HCT116 (cell line): ENCODE measurements at regions not wholly inside any gene's neighbourhood (a gene's known extent, or its start where the extent isn't known, plus 50 kb on each side); places are given as distances from the start of the nearest gene placed in this dataset.

ENCODE experiments used
- ATAC-seq: fragments of 200-7000 bp; cut with Tn5 transposase; 2 replicates; pipeline ENCODE4 v1.9.1; 2020; ENCODE audit warnings: mild to moderate bottlenecking, moderate library complexity
- BruUV-seq: library from RNA; stranded (reverse); fragments of 400-500 nt; replicated peaks from 2 replicates; lab custom pipeline; 2021; lab: Mats Ljungman, UMichigan
- CTCF ChIA-PET: fragments of 300-600 bp; sonication (Branson Sonifier 250); formaldehyde crosslinking; loops from one replicate; lab custom pipeline; 2021; ENCODE audit warnings: antibody characterized with exemption; lab: Charles Lee
- POLR2A ChIA-PET: fragments of 300-600, 350-600 bp; sonication (Branson Sonifier 250); formaldehyde crosslinking; loops from one replicate; lab custom pipeline; 2021; ENCODE audit warnings: antibody characterized with exemption; lab: Charles Lee
- RAD21 ChIA-PET, 2 experiments: fragments of 300-600 bp; sonication (Branson Sonifier 250); formaldehyde crosslinking; loops; one replicate each; lab custom pipeline; 2023; ENCODE audit warnings: low total read pairs in 2 of 2; ENCODE audit not compliant: uncharacterized antibody in 2 of 2, unreplicated experiment in 2 of 2, low non-redundant PET in 1 of 2; lab: Charles Lee
- DNase-seq: peaks from one replicate; pipeline ENCODE4 v3.0.0-alpha.2; 2010; ENCODE audit warnings: low read depth, low spot score
- H2AFZ ChIP-seq: fragments of 200-600 bp; shearing (Covaris generic), sonication (generic); 2 replicates; pipeline ENCODE4 v1.6.1; 2017; ENCODE audit warnings: low read depth, mixed run types, mixed read lengths, antibody characterized with exemption, low read length; ENCODE audit not compliant: poor library complexity, severe bottlenecking
- H3K27ac ChIP-seq: 2 replicates; pipeline ENCODE4 v1.5.1; 2012; ENCODE audit warnings: low read depth, low read length
- H3K27me3 ChIP-seq: fragments of 200-600 bp; sonication (generic); 2 replicates; pipeline ENCODE4 v1.6.1; 2016; ENCODE audit warnings: mixed run types, low read length, mixed read lengths; ENCODE audit not compliant: insufficient read depth
- H3K36me3 ChIP-seq, 2 experiments: fragments of 200-500 bp in 1 of 2; fragments of 200-600 bp in 1 of 2; sonication (Bioruptor generic) in 1 of 2; sonication (generic) in 1 of 2; 2 replicates each; pipeline versions ENCODE4 v1.5.1 to v1.6.1; 2014 to 2016; ENCODE audit warnings: low read length in 2 of 2, inconsistent platforms in 1 of 2, mixed read lengths in 1 of 2, mixed run types in 1 of 2; ENCODE audit not compliant: insufficient read depth in 2 of 2, control insufficient read depth in 1 of 2
- H3K4me1 ChIP-seq, 2 experiments: fragments of 200-600 bp in 1 of 2; sonication (generic) in 1 of 2; 2 replicates each; pipeline versions ENCODE4 v1.5.1 to v1.6.1; 2012 to 2017; ENCODE audit warnings: low read length in 2 of 2, inconsistent platforms in 1 of 2, mild to moderate bottlenecking in 1 of 2, mixed read lengths in 1 of 2, mixed run types in 1 of 2, moderate library complexity in 1 of 2; ENCODE audit not compliant: insufficient read depth in 2 of 2, control insufficient read depth in 1 of 2
- H3K4me2 ChIP-seq: fragments of 200-600 bp; sonication (generic); 2 replicates; pipeline ENCODE4 v1.6.1; 2017; ENCODE audit warnings: mixed run types, low read length, mixed read lengths
- H3K4me3 ChIP-seq, 2 experiments: fragments of 200-600 bp in 1 of 2; sonication (generic) in 1 of 2; replicated peaks in 1 of 2; 2 replicates each; pipeline ENCODE4 v1.5.1; 2011 to 2016; ENCODE audit warnings: low read length in 2 of 2, control low read depth in 1 of 2, low read depth in 1 of 2, mild to moderate bottlenecking in 1 of 2, mixed read lengths in 1 of 2, mixed run types in 1 of 2
- H3K79me2 ChIP-seq: fragments of 200-600 bp; sonication (generic); 2 replicates; pipeline ENCODE4 v1.6.1; 2017; ENCODE audit warnings: mild to moderate bottlenecking, mixed run types, low read length, moderate library complexity, mixed read lengths; ENCODE audit not compliant: insufficient read depth
- H3K9ac ChIP-seq: fragments of 200-600 bp; sonication (generic); 2 replicates; pipeline ENCODE4 v1.6.1; 2016; ENCODE audit warnings: low read length, mixed read lengths
- H3K9me2 ChIP-seq: fragments of 200-600 bp; sonication (generic), shearing (Covaris generic); 2 replicates; pipeline ENCODE4 v1.6.1; 2017; ENCODE audit warnings: mixed run types, mild to moderate bottlenecking, moderate library complexity; ENCODE audit not compliant: insufficient read depth
- H3K9me3 ChIP-seq, 2 experiments: fragments of 200-500 bp in 1 of 2; fragments of 200-600 bp in 1 of 2; sonication (Bioruptor generic) in 1 of 2; sonication (generic) in 1 of 2; 2 replicates each; pipeline ENCODE4 v1.6.1; 2014 to 2017; ENCODE audit warnings: low read length in 2 of 2, mixed read lengths in 2 of 2, inconsistent platforms in 1 of 2, low read depth in 1 of 2, mild to moderate bottlenecking in 1 of 2, mixed run types in 1 of 2, moderate library complexity in 1 of 2; ENCODE audit not compliant: control insufficient read depth in 1 of 2, insufficient read depth in 1 of 2
- H4K20me1 ChIP-seq: fragments of 200-600 bp; sonication (generic), shearing (Covaris generic); 2 replicates; pipeline ENCODE4 v1.6.1; 2017; ENCODE audit warnings: mixed run types, mild to moderate bottlenecking, moderate library complexity; ENCODE audit not compliant: insufficient read depth
- CEBPB ChIP-seq: IDR thresholded peaks from 2 replicates; pipeline ENCODE4 v1.6.1; 2012; ENCODE audit warnings: low read depth
- EZH2 ChIP-seq: fragments of 200-600 bp; sonication (generic); IDR thresholded peaks from 2 replicates; pipeline ENCODE4 v1.6.1; 2017; ENCODE audit warnings: antibody characterized with exemption, mixed run types
- FOSL1 ChIP-seq: IDR thresholded peaks from 2 replicates; pipeline ENCODE4 v1.6.1; 2012; ENCODE audit warnings: low read depth
- POLR2AphosphoS5 ChIP-seq: IDR thresholded peaks from 2 replicates; pipeline ENCODE4 v1.6.1; 2011; ENCODE audit warnings: mild to moderate bottlenecking, low read depth, low read length, moderate library complexity
- SIN3A ChIP-seq: IDR thresholded peaks from 2 replicates; pipeline ENCODE4 v1.6.1; 2012; ENCODE audit warnings: low read depth
- SP1 ChIP-seq: IDR thresholded peaks from 2 replicates; pipeline ENCODE4 v1.6.1; 2012; ENCODE audit warnings: low read depth
- TCF7L2 ChIP-seq: IDR thresholded peaks from 2 replicates; pipeline ENCODE4 v1.7.0; 2011; ENCODE audit warnings: borderline replicate concordance, inconsistent platforms; ENCODE audit not compliant: insufficient read depth, insufficient read length; ENCODE audit errors: extremely low read depth
- intact Hi-C: fragments of 100-400 bp; cut with micrococcal nuclease; formaldehyde crosslinking; loops from 2 replicates; pipeline ENCODE4 v1.10.0; 2022
- TF ChIP-seq, protein P1 (sequence below): IDR thresholded peaks from 2 replicates; pipeline ENCODE4 v1.6.1; 2012

DNA sequence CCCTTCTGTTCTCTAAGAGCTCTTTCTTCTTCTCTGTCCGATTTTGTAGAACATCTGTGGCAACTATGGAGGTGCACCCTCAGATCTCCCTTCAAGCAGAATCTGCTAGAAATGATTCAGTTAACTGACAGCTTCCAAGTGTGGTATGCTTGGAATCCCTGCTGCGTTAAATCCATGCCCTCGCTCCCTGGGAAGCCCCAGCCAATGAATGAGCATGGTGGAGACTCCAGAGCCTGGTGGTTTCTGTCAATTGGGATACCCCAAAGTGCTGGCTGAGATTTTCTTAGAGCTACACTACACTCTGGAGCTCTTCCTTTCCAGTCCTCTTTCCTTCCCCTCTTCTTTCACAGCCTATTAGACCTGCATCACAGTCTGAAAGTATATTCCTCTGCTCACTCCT lies 116.3 kb upstream of the C1orf21 start:
- H3K79me2 ChIP-seq: no peaks in the 10 kb centered on the region
- H2AFZ ChIP-seq: no peak overlapping the region
- BruUV-seq: no TSS peak
- H3K4me1 ChIP-seq: 0 out of 4 replicates have a peak, but pooled peaks cover 0 to 3% of the 10 kb centered on the region in 2 experiments
- H3K27ac ChIP-seq: no peak overlapping the region
- H3K4me3 ChIP-seq: no peak overlapping the region
- RAD21 ChIA-PET: no interaction called here
- intact Hi-C loops: no loop called here
- no peaks in the 10 kb centered on the region for H3K27me3 ChIP-seq
- no peaks in the 10 kb centered on the region for H3K9me3 ChIP-seq
- H3K9me2 ChIP-seq: no peaks in the 10 kb centered on the region
- no peak overlapping the region for H3K4me2 ChIP-seq
- ATAC-seq: no peak
- CTCF ChIA-PET: no interaction called here
- no peaks in the 10 kb centered on the region for H4K20me1 ChIP-seq
- no peak for DNase-seq
- POLR2A ChIA-PET: no interaction called here
- TF ChIP-seq POLR2AphosphoS5 (no peak), SIN3A (no peak), TCF7L2 (no peak), EZH2 (no peak), SP1 (no peak), FOSL1 (no peak), CEBPB (no peak)
- TF ChIP-seq, protein P1, sequence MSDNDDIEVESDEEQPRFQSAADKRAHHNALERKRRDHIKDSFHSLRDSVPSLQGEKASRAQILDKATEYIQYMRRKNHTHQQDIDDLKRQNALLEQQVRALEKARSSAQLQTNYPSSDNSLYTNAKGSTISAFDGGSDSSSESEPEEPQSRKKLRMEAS: no peak
- TF ChIP-seq, all 23 proteins: peak for 0
- Histone ChIP-seq H3K9ac (no peak overlapping the region), H3K36me3 (no peaks in the 10 kb centered on the region)

DNA sequence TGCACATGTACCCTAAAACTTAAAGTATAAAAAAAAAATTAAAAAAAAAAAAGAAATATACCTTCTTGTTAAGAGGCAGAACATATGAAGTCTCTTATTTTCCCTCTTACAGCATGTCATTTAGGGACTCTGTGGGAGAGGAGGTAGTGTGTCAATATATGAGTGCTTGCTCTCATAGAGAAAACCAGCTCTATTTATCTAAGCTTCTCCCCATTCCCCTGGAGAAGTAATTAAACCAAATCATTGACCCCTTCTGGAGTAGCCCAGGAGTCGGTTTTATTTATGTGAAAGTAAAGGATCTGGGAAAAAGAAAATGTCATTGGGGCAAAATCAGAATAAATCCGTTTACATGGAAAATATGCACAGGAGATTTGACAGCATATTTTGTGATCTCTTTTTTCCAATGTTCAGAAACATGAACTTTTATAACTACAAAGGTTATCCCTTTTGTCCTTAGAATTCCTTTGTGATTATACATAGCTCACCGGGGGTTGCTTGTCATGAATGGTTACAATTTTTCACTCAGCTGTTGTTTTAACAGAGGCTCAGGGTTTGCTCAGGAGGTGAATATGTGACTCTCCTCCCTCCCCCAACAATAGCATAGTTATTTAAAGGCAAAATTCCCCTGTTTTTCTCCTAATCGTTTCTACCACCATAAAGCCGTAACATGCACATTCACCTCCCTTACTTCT lies 114.5 kb upstream of the C1orf21 start:
- Histone ChIP-seq H4K20me1 (no peaks in the 10 kb centered on the region), H3K4me2 (no peak overlapping the region), H3K9me2 (no peaks in the 10 kb centered on the region), H3K4me1 (0 out of 4 replicates have a peak, but pooled peaks cover 0 to 3% of the 10 kb centered on the region in 2 experiments), H3K4me3 (no peak overlapping the region), H3K27me3 (no peaks in the 10 kb centered on the region), H2AFZ (no peak overlapping the region), H3K79me2 (no peaks in the 10 kb centered on the region), H3K9ac (no peak overlapping the region), H3K36me3 (no peaks in the 10 kb centered on the region), H3K27ac (no peak overlapping the region), H3K9me3 (no peaks in the 10 kb centered on the region)
- RAD21 ChIA-PET: no interaction called here
- intact Hi-C loops: no loop called here
- POLR2A ChIA-PET: no interaction called here
- BruUV-seq: no TSS peak
- ATAC-seq: no peak
- no peak for DNase-seq
- CTCF ChIA-PET: no interaction called here
- TF ChIP-seq, protein P1: no peak
